ENCODE measurements at regions not wholly inside any gene's neighbourhood (a gene's known extent, or its start where the extent isn't known, plus 50 kb on each side); places are given as distances from the start of the nearest gene placed in this dataset.

GRCh38 chr9:38181232-38181631 lies 112.2 kb upstream of the SHB start:
- H3K9me2 ChIP-seq (replicated peaks; ENCODE audit: control insufficient read depth, low read length): no peaks in the 10 kb centered on the region
- H3K27me3 ChIP-seq (ENCODE audit: control insufficient read depth, low read length): no peaks in the 10 kb centered on the region
- H3K4me1 ChIP-seq (ENCODE audit: control insufficient read depth, low read length): peaks cover 30% of the 10 kb centered on the region
- no peaks in the 10 kb centered on the region for H4K20me1 ChIP-seq (ENCODE audit: control insufficient read depth, insufficient read depth, low read depth, low read length)
- no peak overlapping the region for H3K27ac ChIP-seq (ENCODE audit: low read depth, low read length)
- H3K36me3 ChIP-seq (ENCODE audit: control insufficient read depth, low read length): no peaks in the 10 kb centered on the region
- TF ChIP-seq CTCF (IDR thresholded peaks at IDR 0.05; ENCODE audit: low read depth, low read length, poor library complexity, severe bottlenecking) (no peak), EZH2phosphoT487 (IDR thresholded peaks at IDR 0.05; ENCODE audit: borderline replicate concordance, low read length) (no peak)
- no peaks in the 10 kb centered on the region for H3K79me2 ChIP-seq (ENCODE audit: control insufficient read depth, low read length)
- peak overlapping the region; percentile 59; the same call in 1 of the 2 replicates for H3K4me2 ChIP-seq (ENCODE audit: low read length)
- H3K9me3 ChIP-seq (ENCODE audit: control insufficient read depth, insufficient read depth, low read length): no peaks in the 10 kb centered on the region
- H3K4me3 ChIP-seq (ENCODE audit: low read length): no peak overlapping the region
- no peaks in the 10 kb centered on the region for H3F3A ChIP-seq (ENCODE audit: control insufficient read depth, insufficient read depth)

- no peak for TF ChIP-seq CTCF (IDR thresholded peaks at IDR 0.05; ENCODE audit: low read depth, low read length, poor library complexity, severe bottlenecking)
- TF ChIP-seq EZH2phosphoT487 (IDR thresholded peaks at IDR 0.05; ENCODE audit: borderline replicate concordance, low read length): no peak
- Histone ChIP-seq H3K9me3 (ENCODE audit: control insufficient read depth, insufficient read depth, low read length) (no peaks in the 10 kb centered on the region), H3K9me2 (replicated peaks; ENCODE audit: control insufficient read depth, low read length) (no peaks in the 10 kb centered on the region), H3K4me2 (ENCODE audit: low read length) (no peak overlapping the region), H3K36me3 (ENCODE audit: control insufficient read depth, low read length) (no peaks in the 10 kb centered on the region), H3K27me3 (ENCODE audit: control insufficient read depth, low read length) (no peaks in the 10 kb centered on the region), H3K79me2 (ENCODE audit: control insufficient read depth, low read length) (no peaks in the 10 kb centered on the region), H3K4me1 (ENCODE audit: control insufficient read depth, low read length) (peaks cover 30% of the 10 kb centered on the region), H3K27ac (ENCODE audit: low read depth, low read length) (no peak overlapping the region), H3F3A (ENCODE audit: control insufficient read depth, insufficient read depth) (no peaks in the 10 kb centered on the region), H3K4me3 (ENCODE audit: low read length) (no peak overlapping the region), H4K20me1 (ENCODE audit: control insufficient read depth, insufficient read depth, low read depth, low read length) (no peaks in the 10 kb centered on the region)
Measured at GRCh38 chr9:38180656-38181055, 111.6 kb upstream of the SHB start.

GRCh38 chr9:38179965-38180364 lies 110.9 kb upstream of the SHB start:
- TF ChIP-seq CTCF (IDR thresholded peaks at IDR 0.05; ENCODE audit: low read depth, low read length, poor library complexity, severe bottlenecking) (no peak), EZH2phosphoT487 (IDR thresholded peaks at IDR 0.05; ENCODE audit: borderline replicate concordance, low read length) (no peak)

More at GRCh38 chr9:38179965-38180364, 110.9 kb upstream of the SHB start:
- Histone ChIP-seq H3K4me1 (ENCODE audit: control insufficient read depth, low read length) (peaks cover 30% of the 10 kb centered on the region), H3K9me2 (replicated peaks; ENCODE audit: control insufficient read depth, low read length) (no peaks in the 10 kb centered on the region), H3F3A (ENCODE audit: control insufficient read depth, insufficient read depth) (no peaks in the 10 kb centered on the region), H3K79me2 (ENCODE audit: control insufficient read depth, low read length) (no peaks in the 10 kb centered on the region), H3K4me2 (ENCODE audit: low read length) (no peak overlapping the region), H3K4me3 (ENCODE audit: low read length) (no peak overlapping the region), H3K27me3 (ENCODE audit: control insufficient read depth, low read length) (peaks cover 2% of the 10 kb centered on the region; the same call in 1 of the 2 replicates), H4K20me1 (ENCODE audit: control insufficient read depth, insufficient read depth, low read depth, low read length) (no peaks in the 10 kb centered on the region), H3K36me3 (ENCODE audit: control insufficient read depth, low read length) (no peaks in the 10 kb centered on the region), H3K9me3 (ENCODE audit: control insufficient read depth, insufficient read depth, low read length) (no peaks in the 10 kb centered on the region), H3K27ac (ENCODE audit: low read depth, low read length) (no peak overlapping the region)
